AG09319 (cell line): ENCODE measurements at regions not wholly inside any gene's neighbourhood (a gene's known extent, or its start where the extent isn't known, plus 50 kb on each side); places are given as distances from the start of the nearest gene placed in this dataset.

Source experiments
- DNase-seq: peaks from one replicate; pipeline ENCODE4 v3.0.0-alpha.2; 2010; ENCODE audit warnings: low read depth; ENCODE audit errors: extremely low read depth
- TF ChIP-seq, protein P1 (sequence below): IDR thresholded peaks from 2 replicates; pipeline ENCODE4 v1.5.1; 2011; ENCODE audit warnings: low read depth, mild to moderate bottlenecking, inconsistent platforms, low read length, moderate library complexity

DNA sequence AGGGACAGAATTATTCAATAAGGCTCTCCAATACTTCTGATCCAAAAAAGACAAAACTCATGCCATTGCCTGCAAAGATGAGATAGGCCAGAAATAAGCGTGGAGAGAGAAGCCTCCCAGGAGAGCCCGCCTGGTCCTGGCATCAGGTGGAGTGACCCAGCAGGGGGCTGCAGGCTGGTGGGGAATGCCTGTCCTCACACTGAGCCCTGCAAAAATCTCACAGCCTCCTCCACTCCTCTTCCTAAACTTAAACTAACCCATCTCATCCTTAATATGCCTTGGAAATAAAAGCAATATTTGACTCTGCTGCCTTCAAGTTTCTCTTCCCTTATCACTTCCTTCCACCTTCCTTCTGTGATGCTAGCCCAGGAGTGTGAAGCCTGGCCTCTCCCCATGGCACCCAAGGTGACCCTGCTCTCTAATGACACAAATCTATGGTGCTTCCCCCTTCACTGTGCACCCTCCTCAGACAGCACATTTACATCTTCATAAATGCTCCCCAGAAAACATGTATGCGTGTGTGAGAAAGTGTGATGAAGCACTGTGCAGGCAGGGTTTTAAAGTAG, 218.4 kb downstream of the ANAPC1 start:
- DNase-seq, result no peak
- TF ChIP-seq, protein P1, sequence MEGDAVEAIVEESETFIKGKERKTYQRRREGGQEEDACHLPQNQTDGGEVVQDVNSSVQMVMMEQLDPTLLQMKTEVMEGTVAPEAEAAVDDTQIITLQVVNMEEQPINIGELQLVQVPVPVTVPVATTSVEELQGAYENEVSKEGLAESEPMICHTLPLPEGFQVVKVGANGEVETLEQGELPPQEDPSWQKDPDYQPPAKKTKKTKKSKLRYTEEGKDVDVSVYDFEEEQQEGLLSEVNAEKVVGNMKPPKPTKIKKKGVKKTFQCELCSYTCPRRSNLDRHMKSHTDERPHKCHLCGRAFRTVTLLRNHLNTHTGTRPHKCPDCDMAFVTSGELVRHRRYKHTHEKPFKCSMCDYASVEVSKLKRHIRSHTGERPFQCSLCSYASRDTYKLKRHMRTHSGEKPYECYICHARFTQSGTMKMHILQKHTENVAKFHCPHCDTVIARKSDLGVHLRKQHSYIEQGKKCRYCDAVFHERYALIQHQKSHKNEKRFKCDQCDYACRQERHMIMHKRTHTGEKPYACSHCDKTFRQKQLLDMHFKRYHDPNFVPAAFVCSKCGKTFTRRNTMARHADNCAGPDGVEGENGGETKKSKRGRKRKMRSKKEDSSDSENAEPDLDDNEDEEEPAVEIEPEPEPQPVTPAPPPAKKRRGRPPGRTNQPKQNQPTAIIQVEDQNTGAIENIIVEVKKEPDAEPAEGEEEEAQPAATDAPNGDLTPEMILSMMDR, result no peak

DNA sequence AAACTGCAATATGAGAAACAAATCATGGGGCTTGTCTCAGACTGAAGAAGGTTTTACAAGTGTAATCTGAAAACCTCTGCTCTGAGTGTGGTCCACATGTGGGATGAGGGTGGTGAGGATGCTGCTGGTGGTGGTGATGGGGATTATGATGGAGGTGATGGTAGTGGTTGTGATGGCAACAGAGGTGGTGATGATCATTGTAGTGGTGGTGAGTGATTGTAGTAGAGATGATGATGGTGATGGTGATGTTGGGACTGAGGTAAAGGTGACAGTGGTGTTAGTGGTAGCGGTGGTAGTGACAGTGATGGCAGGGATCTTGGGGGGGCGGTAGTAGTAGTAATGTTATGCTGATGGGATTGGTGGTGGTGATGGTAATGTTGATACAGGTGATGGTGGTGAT, 217.8 kb downstream of the ANAPC1 start:
- no peak for DNase-seq
- TF ChIP-seq, protein P1, result no peak

DNA sequence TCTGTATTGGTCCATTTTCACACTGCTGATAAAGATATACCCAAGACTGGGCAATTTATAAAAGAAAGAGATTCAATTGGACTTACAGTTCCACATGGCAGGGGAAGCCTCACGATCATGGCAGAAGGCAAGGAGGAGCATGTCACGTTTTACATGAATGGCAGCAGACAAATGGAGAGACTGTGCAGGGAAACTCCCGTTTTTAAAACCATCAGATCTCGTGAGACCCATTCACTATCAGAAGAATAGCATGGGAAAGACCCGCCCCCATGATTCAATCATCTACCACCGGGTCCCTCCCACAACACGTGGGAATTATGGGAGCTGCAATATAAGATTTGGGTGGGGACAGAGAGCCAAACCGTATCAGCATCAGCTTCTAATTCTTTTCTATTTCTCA, 217.0 kb downstream of the ANAPC1 start:
- DNase-seq, result no peak
- TF ChIP-seq, protein P1, result no peak

DNA sequence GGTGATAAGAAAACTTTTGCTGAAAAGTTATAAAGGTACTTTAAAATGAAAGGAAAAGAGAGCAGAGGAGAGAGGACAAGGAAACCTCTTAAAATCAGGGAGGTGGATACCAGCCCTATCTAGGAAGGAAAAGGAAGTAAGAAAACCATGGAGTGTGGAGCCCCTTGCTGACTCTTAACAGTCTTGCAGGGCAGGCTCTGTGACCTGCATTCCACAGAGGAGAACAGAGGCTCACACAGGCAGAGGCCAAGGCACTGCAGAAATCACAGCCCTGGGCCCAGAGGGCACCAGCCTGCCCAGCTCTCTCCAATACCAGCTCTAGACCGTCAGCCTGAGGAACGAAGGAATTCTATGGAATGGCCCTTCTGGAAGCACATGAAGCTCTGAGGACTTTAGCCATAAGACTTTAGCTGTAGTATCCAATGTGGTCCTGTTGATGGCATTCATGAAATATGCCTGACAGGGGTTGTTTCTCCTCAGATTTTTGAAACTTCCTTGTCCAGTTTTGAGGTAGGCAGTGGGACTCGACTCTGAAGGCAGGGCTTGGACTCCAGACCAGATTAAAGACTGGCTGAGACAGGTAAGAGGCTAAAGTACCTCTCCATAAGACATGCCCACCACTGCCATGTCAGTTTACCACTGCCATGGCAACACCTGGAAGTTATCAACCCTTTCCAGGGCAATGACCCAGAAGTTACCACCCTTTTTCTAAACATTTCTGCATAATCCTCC, 216.3 kb downstream of the ANAPC1 start:
- TF ChIP-seq, protein P1, result peak; percentile 78
- DNase-seq, result peak; percentile 61

DNA sequence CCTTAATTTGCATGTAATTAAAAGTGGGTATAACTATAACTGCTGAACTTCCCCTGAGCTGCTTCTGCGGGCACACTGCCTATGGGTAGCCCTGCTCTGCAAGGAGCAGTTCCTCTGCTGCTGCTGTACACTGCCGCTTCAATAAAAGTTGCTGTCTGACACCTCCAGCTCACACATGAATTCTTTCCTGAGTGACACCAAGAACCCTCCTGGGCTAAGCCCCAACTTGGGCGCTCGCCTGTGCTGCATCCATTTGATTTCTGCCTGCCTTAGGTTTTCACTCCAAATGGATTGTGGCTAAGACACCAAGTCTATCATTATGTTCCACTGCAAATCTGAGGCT, 215.7 kb downstream of the ANAPC1 start:
- TF ChIP-seq, protein P1, result no peak

GRCh38 chr2:111668741-111669140, 215.3 kb downstream of the ANAPC1 start:
- TF ChIP-seq, protein P1, result no peak
- no peak for DNase-seq

More for the DNA sequence above, 215.7 kb downstream of the ANAPC1 start:
- no peak for DNase-seq

GRCh38 chr2:111669928-111670695, 213.9 kb downstream of the ANAPC1 start:
- DNase-seq, result no peak
- TF ChIP-seq, protein P1, result no peak
